NCI-H1436 (cell line): ENCODE measurements at regions not wholly inside any gene's neighbourhood (a gene's known extent, or its start where the extent isn't known, plus 50 kb on each side); places are given as distances from the start of the nearest gene placed in this dataset.

Experiments
- DNase-seq: peaks from one replicate; lab custom pipeline; 2025; lab: John Stamatoyannopoulos, UW

GRCh38 chr13:93140912-93141311 lies 85.7 kb upstream of the GPC6 start:
- no peak for DNase-seq

DNA sequence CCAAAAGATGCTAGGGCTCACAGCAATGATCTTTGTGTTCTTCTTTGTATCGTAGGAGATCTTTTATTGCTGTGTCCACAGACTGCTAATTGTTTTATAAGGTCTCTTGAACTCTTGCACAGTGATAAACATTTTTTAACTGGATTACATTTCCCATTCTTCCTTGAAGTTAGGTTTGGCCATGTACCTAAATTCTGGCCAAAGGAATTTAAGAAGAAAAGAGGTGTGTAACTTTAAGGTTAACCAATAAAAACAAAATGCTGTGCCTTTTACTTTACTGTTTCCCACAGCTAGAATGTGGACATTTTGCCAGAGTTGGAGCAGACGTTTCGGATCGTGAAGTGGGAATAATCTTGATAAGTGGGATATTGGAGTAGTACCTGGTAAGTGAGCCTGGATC lies 82.6 kb upstream of the GPC6 start:
- no peak for DNase-seq

GRCh38 chr13:93145199-93145598 lies 81.4 kb upstream of the GPC6 start:
- DNase-seq = no peak

GRCh38 chr13:93146584-93147297 lies 79.9 kb upstream of the GPC6 start:
- DNase-seq = no peak

- no peak for DNase-seq
Observed at GRCh38 chr13:93147298-93147645, 79.3 kb upstream of the GPC6 start.

DNA sequence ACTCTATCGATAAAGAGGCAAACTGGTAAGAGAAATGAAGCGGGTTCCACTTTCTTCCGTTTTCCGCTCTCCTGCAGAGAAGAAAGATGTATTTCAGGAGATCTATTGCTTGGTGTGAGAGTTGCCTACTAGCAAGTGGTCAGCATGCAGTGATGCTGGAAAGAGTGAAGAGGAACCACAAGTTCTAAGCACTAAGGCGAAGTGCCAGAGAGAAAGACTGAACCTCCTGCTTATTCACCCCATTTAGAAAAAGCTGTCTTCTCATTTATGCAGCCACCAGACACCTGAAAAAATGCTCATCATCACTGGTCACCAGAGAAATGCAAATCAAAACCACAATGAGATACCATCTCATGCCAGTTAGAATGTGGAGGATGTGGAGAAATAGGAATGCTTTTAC lies 78.7 kb upstream of the GPC6 start:
- DNase-seq = no peak

DNA sequence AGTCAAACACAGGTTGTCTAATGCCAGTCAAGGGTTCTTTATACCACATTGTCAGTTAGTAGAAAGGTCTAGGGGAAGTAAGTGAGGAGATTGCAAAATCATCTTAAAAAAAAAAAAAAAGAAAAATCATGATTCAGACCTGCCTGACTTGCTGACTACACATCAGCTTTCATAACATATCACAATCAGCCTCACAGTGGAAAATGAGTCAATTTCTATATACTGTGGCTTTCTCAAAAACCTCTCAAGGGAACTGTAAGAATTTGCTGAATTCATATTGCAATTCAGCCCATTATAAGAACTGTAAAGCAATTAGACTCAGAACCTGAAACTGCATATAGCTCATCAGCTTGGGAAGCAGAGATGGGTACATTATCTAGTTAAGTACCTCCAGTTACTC lies 75.3 kb upstream of the GPC6 start:
- DNase-seq = no peak

GRCh38 chr13:93158565-93158964 lies 68.0 kb upstream of the GPC6 start:
- no peak for DNase-seq

DNA sequence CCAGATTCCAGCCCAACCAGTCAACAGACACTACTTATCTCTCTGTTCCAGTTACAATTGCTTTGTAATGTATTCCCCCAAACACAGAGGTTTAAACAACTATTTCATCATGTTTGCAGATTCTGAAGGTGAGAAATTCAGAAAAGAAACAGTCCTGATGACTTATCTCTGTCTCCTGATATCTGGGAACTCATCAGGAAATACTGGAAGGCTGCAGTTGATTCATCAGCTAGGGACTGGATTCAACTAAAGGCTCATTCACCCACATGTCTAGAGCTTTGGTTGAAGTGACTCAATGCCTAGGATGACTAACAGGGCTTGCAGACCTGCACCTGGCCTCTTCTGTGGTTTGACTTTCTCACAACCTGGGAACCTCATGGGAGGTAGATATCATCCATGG lies 56.6 kb upstream of the GPC6 start:
- DNase-seq = no peak

DNA sequence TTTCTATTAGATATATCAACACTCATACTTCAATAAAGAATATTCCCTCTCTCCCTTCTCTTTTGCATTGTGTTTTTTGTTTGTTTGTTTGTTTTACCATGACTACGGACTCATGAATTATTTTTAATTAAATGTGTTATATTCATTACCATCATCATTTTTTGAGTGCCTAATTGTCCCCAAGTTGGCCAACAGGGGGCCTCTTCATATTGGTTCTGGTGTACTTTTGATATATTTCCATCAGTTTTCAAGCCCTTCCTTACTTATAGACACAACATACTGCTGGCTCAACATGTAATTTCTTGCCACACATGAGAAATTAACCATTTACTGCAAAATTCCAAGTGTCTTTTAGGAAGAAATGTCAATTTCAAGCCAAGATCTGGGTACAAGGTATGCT lies 54.5 kb upstream of the GPC6 start:
- no peak for DNase-seq

GRCh38 chr13:93173654-93174053 lies 53.0 kb upstream of the GPC6 start:
- DNase-seq = no peak

GRCh38 chr13:93174260-93174659 lies 52.3 kb upstream of the GPC6 start:
- no peak for DNase-seq
